ENCODE measurements at regions not wholly inside any gene's neighbourhood (a gene's known extent, or its start where the extent isn't known, plus 50 kb on each side); places are given as distances from the start of the nearest gene placed in this dataset.

DNA sequence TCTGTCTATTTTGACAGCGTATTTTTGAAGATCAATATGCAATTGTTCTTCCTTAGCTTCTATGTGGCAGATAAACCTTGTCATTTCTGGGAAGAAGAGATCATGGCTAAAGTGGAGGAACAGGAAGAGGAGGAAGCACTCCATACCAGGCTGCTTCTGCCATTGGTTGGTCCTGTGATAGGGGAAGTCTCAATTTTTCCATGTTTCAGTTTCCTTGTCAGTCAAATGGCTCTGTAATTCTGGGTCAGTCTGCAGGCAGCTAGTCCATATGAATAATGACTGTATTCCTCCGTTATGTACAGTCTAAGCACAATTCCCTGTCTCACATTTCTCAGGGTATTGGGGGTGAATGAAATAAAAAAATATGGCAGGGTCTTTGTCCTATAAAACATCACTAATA is 277.6 kb upstream of the CXCR4 start:
- no peak overlapping the region for H3K27ac Mint-ChIP-seq
- no peak for DNase-seq (ENCODE audit: low spot score)
- no peaks in the 10 kb centered on the region for H3K9me3 Mint-ChIP-seq
- H3K4me1 Mint-ChIP-seq (ENCODE audit: low read depth) = peaks cover 25% of the 10 kb centered on the region
- H3K27me3 Mint-ChIP-seq (ENCODE audit: low read depth) = peaks cover 5% of the 10 kb centered on the region
- H3K4me3 Mint-ChIP-seq = no peak overlapping the region
- H3K36me3 Mint-ChIP-seq (ENCODE audit: low read depth) = no peaks in the 10 kb centered on the region

DNA sequence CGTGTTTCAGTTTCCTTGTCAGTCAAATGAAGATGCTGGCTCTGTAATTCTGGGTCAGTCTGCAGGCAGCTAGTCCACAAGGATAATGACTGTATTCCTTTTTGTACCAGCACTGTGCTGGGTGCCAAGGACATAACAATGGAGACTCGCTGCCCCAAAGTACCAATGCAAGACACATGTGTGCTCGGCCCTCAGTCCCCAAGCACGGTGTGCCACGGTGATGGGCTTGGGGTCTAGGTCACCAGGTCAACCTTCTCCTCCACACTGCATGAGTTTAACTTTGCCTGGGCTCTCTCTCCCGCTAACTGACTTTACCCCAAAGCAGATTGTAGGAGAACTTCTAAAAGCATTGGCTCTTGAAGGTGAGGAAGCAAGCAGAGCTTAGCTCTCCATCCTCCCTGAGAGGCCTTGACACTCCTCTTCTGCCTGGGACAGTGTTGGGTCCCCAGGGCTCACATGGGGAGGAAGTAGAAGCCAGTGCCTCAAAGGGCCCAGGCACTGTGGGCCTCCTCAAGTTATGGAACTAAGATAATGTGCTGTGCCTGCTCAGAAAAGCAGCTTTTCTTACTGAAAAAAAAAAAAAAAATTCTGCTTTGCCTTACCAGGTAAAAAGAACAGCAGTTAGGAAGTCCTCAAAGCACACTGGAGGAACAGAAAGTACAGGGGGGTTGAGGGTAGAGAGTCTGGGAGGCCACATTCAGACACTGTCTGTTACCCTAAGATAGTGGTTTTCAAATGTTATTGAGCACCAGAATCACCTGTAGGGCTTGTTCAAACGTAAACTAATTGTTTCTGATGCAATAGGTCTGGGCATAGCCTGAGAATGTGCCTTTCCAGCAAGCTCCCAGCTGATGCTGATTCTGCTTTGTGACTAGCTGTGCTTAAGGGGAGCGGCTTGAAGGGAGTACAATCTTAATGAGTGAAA is 276.4 kb upstream of the CXCR4 start:
- H3K27ac Mint-ChIP-seq = peak overlapping the region; percentile 27
- DNase-seq (ENCODE audit: low spot score) = no peak
- no peaks in the 10 kb centered on the region for H3K36me3 Mint-ChIP-seq (ENCODE audit: low read depth)
- peaks cover 1% of the 10 kb centered on the region for H3K27me3 Mint-ChIP-seq (ENCODE audit: low read depth)
- H3K4me3 Mint-ChIP-seq = no peak overlapping the region
- no peaks in the 10 kb centered on the region for H3K9me3 Mint-ChIP-seq
- peaks cover 30% of the 10 kb centered on the region for H3K4me1 Mint-ChIP-seq (ENCODE audit: low read depth)

DNA sequence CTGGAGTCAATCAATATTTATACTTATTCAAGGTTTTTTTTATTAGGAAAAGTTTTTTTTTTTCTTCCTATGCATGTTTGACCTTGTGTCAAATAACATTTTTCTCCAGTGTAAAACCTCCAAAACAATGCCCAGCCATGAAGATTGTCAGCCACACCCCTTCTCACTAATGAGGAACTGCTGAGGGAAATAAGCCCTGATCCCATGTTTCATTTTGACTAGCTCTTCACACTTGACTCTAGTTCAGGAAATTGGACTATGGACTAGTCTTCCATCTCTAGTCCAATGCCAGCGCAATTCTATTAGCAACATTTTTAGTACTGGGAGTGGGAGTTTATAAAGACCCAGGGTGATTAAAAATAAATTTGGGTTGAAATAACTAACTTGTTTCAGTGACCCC is 275.6 kb upstream of the CXCR4 start:
- no peaks in the 10 kb centered on the region for H3K36me3 Mint-ChIP-seq (ENCODE audit: low read depth)
- no peak overlapping the region for H3K27ac Mint-ChIP-seq
- no peaks in the 10 kb centered on the region for H3K9me3 Mint-ChIP-seq
- DNase-seq (ENCODE audit: low spot score) = no peak
- peaks cover 30% of the 10 kb centered on the region for H3K4me1 Mint-ChIP-seq (ENCODE audit: low read depth)
- no peak overlapping the region for H3K4me3 Mint-ChIP-seq
- H3K27me3 Mint-ChIP-seq (ENCODE audit: low read depth) = peaks cover 1% of the 10 kb centered on the region

DNA sequence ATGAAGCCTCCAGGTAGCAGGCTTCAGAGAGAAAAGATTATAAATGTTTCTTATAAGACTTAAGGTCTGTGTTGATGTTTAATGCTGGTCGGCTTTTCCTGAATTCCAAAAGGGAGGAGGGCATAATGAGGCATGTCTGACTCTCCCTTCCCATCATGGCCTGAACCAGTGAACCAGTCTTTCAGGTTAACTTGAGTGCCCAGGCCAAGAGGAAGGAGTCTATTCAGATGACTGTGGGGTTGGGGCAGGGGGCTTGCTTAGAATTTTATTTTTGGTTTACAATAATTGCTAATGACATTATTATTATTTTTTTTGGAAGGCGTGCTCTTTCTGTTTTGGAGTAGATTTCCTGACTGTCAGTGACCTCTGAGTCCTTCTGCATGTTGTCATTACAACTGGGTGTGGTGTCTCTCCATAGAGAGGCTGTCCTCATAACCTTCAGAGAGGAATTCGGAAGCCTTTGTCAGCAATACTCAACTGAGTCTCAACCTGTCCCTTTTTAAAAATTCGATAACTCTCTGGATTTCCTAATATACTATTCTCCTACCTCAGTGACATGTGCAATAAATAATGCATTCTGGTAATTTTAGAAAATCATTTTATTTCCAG is 275.1 kb upstream of the CXCR4 start:
- Mint-ChIP-seq H3K36me3 (ENCODE audit: low read depth) (no peaks in the 10 kb centered on the region), H3K4me3 (no peak overlapping the region), H3K27me3 (ENCODE audit: low read depth) (peaks cover 1% of the 10 kb centered on the region), H3K9me3 (no peaks in the 10 kb centered on the region), H3K27ac (no peak overlapping the region), H3K4me1 (ENCODE audit: low read depth) (peaks cover 30% of the 10 kb centered on the region)
- no peak for DNase-seq (ENCODE audit: low spot score)

DNA sequence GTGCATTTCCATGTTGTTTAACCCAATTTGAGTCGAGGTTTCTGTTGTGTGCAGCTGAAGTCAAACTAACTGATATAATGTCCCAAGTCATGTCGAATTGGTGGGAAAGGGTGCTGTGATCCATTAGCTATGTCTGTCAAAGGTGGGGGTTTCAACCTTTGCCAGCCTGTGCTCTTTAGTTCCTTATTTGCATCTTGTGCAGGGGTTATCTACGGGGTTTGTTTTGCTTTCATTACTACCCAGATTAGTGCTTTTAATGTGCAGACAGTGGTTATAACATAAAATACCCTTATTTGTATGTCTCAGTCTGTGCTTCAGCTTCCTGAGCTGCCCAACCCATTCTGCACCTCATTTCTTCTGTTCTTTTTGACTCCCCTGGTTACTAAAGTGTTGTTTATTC is 271.9 kb upstream of the CXCR4 start:
- Mint-ChIP-seq H3K4me3 (no peak overlapping the region), H3K27ac (no peak overlapping the region), H3K4me1 (ENCODE audit: low read depth) (peaks cover 24% of the 10 kb centered on the region), H3K9me3 (no peaks in the 10 kb centered on the region), H3K36me3 (ENCODE audit: low read depth) (no peaks in the 10 kb centered on the region), H3K27me3 (ENCODE audit: low read depth) (peaks cover 1% of the 10 kb centered on the region)
- DNase-seq (ENCODE audit: low spot score) = no peak

DNA sequence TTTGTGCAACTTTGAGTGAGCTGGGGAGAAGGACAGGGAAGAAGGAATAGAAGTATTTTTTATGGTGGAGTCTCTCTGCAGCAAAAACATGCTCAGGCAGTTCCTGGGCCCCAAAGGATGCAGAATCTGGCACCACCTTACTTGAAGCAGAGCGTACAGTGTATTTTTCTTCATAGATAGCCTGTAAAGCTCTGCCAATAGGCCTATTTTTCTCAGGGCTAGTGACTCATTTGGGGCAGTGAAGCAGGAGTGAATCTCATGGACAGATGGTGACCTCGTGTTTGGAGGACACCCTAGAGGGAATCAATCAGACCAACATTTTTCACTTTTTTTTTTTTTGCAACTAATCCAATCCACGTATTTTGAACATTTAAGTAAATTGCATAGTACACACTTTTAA is 268.1 kb upstream of the CXCR4 start:
- Mint-ChIP-seq H3K27me3 (ENCODE audit: low read depth) (peaks cover 1% of the 10 kb centered on the region), H3K9me3 (no peaks in the 10 kb centered on the region), H3K4me1 (ENCODE audit: low read depth) (peaks cover 44% of the 10 kb centered on the region), H3K4me3 (no peak overlapping the region), H3K27ac (no peak overlapping the region), H3K36me3 (ENCODE audit: low read depth) (no peaks in the 10 kb centered on the region)
- DNase-seq (ENCODE audit: low spot score) = no peak

DNA sequence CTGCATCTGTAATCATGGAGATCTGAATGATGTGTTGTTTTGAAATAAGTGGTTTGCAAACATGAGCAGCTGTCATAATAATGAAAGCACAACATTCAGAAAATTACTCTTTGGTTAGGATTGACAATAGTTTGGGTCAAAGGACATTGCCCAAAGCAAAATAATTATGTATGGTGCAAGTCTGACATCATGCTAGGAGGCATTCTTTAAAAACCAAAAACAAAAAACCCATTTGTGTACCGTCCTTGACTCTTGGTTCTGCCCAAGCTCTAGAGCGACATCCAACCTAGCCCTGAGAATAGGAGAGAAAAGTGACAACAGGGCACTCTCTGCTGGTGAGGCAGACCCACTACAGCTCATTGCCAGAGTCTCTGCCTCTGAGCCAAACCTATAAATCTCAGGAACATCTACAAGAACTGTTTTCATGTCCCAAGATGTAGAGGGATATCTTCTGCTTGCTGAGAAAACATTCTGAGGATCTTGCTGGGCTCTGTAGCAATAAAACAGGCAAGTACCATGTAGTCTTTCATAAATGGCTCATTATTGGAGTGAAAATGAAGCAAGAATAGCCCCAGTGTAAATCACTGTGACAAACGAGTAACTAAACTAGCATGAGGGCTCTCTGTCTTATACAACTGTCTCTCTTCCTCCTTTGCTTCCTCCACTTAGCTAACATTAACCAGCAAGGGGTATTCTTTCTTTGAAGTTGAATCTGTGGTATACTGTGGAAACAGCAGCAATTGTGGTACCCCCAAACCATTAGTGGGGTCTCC is 266.8 kb upstream of the CXCR4 start:
- H3K9me3 Mint-ChIP-seq = no peaks in the 10 kb centered on the region
- H3K4me1 Mint-ChIP-seq (ENCODE audit: low read depth) = peaks cover 41% of the 10 kb centered on the region
- H3K4me3 Mint-ChIP-seq = peak overlapping the region; percentile 4
- peak overlapping the region; percentile 92 for H3K27ac Mint-ChIP-seq
- peak; percentile 42 for DNase-seq (ENCODE audit: low spot score)
- H3K36me3 Mint-ChIP-seq (ENCODE audit: low read depth) = no peaks in the 10 kb centered on the region
- H3K27me3 Mint-ChIP-seq (ENCODE audit: low read depth) = peaks cover 1% of the 10 kb centered on the region

DNA sequence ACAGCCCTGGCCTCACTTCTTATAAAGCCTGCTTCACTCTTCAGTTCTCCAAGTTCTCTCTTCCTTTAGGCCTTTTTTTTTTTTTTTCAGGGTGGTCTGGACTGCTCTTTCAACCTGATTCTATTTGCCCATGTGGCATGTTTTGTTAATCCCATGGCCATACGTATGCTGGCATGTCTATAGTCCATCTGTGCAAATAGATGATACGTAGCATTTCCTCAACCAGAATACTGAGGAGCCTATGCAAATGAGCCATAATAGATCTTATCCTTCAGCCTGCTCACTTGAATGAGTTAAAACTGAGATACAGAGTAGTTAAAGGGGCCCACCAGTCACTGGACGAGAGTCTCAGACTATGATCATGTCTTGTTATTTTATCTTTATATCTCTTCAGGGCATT is 265.2 kb upstream of the CXCR4 start:
- Mint-ChIP-seq H3K27ac (peak overlapping the region; percentile 92), H3K4me3 (peak overlapping the region; percentile 65), H3K4me1 (ENCODE audit: low read depth) (peaks cover 47% of the 10 kb centered on the region)

DNA sequence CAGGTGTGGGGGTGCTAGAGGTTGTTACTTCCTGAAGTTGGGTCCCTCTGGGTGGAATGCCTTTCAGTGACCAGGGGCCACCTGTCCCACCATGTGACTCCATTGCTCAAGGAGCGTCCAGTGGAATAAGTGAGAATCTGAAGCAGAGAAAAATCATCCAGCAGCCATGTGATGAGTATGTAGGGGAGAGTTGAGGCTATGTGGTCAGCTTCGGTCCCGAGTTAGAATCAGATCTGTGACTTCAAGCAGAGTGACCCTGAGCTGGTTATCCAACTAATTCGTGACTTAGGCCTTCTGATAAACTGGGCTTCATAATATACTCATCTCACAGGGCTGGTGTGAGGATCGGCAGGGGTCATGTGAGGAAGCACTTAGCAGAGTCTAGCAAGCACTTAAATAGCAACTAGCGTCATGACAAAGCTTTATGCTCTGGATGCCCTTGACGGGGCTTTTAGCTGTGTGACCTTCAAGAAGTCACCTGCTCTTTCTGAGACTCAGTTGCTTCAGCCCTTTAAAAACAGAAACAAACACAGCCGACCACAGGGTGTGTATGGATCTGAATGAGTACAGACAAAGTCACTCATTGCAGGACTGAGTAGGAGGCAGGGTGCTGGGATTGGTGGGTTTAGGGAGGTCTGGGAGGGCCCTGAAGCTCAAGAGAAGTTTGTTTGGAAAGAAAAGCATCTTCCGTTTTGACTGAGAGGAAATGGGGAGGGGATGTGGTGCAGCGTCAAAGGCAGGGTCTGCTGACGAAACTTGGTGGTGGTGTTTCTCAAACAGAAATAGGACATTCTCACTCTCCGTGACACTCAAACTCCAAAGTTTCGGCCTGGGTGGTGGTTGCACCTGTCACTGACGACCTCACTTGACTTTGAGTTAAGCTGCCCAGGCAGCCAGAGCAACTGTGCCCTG is 264.0 kb upstream of the CXCR4 start:
- DNase-seq (ENCODE audit: low spot score) = peak; percentile 92
- Mint-ChIP-seq H3K27me3 (ENCODE audit: low read depth) (no peaks in the 10 kb centered on the region), H3K27ac (peak overlapping the region; percentile 92), H3K36me3 (ENCODE audit: low read depth) (no peaks in the 10 kb centered on the region), H3K4me1 (ENCODE audit: low read depth) (peaks cover 58% of the 10 kb centered on the region), H3K9me3 (no peaks in the 10 kb centered on the region), H3K4me3 (peak overlapping the region; percentile 65)

More for the DNA sequence above, 265.2 kb upstream of the CXCR4 start:
- Mint-ChIP-seq H3K9me3 (no peaks in the 10 kb centered on the region), H3K36me3 (ENCODE audit: low read depth) (no peaks in the 10 kb centered on the region), H3K27me3 (ENCODE audit: low read depth) (no peaks in the 10 kb centered on the region)
- DNase-seq (ENCODE audit: low spot score) = no peak

DNA sequence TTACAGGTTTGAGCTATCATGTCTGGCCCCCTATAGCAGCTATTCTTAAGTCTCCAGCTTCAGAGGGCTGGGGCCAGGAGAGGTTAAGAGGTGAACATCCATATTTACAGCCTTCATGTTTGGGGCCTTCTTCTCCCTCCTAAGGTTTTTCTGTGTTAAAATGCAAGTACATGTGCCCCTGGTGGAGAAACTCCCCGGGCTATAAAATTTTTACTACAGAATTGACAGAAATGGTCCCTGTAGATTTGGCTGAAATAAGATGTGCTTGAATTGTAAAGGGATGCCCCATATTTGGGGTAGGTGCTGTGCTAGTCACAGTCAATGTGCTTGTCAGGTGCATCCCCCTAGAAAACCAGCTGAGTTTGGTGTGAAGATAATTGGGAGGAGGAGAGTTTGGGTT is 263.3 kb upstream of the CXCR4 start:
- Mint-ChIP-seq H3K9me3 (no peaks in the 10 kb centered on the region), H3K36me3 (ENCODE audit: low read depth) (no peaks in the 10 kb centered on the region), H3K27ac (peak overlapping the region; percentile 92), H3K4me1 (ENCODE audit: low read depth) (peaks cover 66% of the 10 kb centered on the region), H3K27me3 (ENCODE audit: low read depth) (no peaks in the 10 kb centered on the region), H3K4me3 (peak overlapping the region; percentile 65)
- DNase-seq (ENCODE audit: low spot score) = no peak

DNA sequence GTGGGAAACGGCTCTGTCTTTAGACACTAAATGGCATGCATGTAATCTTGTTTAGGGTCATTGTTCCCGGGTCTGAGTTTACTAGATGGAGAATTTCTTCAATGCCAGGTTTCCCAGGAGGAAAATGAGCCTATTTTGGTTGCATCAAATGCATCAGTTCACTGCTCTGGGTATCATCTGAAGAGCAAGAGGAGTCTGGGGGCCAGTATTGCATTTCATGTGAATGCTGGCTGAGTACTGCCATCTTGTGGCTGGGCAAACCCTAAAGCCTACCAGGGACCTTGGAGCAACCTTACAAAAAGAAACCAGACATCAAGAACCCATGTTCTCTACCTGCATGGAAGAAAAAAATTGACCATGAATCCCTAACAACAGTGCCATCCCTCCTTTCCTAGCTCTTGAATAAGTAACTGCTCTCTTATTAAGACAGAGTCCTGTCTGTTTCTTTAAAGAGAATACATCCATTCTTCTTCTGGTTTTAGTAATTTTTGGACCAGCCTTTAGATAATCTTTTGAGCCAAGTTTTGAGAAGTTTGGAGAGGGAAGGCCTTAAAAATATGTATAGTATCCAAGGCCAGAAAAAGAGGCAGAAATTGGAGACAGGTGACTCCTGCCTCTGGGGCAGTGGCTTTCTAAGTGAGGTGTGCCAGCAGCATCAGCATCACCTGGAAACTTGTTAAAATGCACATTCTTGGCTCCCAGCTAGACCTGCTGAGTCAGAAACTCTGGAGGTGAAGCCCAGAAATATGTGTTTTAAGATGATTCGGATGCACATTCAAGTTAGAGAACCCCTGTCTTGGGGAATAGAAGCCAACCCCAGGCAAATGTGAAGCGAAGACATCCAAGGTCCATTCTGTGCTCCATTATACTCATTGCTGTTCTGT is 261.0 kb upstream of the CXCR4 start:
- Mint-ChIP-seq H3K9me3 (peaks cover 4% of the 10 kb centered on the region), H3K36me3 (ENCODE audit: low read depth) (peaks cover 3% of the 10 kb centered on the region), H3K27ac (no peak overlapping the region), H3K27me3 (ENCODE audit: low read depth) (no peaks in the 10 kb centered on the region), H3K4me1 (ENCODE audit: low read depth) (peaks cover 77% of the 10 kb centered on the region), H3K4me3 (no peak overlapping the region)
- DNase-seq (ENCODE audit: low spot score) = peak; percentile 65

DNA sequence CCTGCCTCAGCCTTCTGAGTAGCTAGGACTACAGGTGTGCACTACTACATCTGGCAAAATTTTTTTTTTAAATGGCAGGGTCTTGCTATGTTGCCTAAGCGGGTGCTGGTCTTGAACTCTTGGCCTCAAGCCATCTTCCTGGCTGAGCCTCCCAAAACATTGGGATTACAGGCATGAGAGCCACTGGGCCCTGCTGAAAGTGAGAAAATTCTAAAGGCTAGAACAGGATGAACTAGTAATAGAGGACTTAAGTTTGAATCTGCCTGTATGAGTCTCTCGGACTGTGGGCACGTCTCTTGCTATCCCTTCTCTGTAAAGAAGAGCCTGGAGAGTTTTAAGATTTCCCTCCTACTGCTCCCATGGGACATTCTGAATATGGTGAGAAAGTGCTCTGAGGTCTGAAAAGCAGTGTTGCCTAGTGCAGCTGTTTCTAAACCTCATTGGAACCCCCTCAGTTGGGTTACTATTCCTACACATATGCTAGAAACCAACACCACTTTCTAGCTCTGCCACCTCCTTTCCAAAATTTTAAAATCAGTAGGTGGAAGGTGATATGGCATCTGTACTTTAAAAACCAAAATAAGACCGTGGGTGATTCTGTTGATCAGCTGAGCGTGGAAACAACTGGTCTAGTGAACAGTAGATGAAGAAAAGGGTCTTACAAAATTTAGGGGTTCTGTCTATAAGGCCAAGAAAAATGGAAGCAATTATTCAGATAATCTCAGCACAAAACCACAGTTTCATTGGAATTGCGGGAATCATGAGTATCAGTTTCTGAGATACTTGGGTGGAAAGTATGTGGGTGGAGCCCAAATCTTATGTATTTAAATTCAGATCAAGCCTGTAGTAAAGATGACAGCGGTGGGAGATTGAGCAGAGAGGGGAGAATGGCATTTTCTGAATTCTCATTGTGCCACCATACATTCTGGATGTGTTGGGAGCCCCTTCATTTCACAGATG is 259.8 kb upstream of the CXCR4 start:
- H3K9me3 Mint-ChIP-seq = peaks cover 4% of the 10 kb centered on the region
- DNase-seq (ENCODE audit: low spot score) = no peak
- peaks cover 64% of the 10 kb centered on the region for H3K4me1 Mint-ChIP-seq (ENCODE audit: low read depth)
- H3K27ac Mint-ChIP-seq = peak overlapping the region; percentile 93
- no peaks in the 10 kb centered on the region for H3K27me3 Mint-ChIP-seq (ENCODE audit: low read depth)
- H3K36me3 Mint-ChIP-seq (ENCODE audit: low read depth) = peaks cover 4% of the 10 kb centered on the region
- H3K4me3 Mint-ChIP-seq = no peak overlapping the region
